Transverse colon (tissue), 3 donors: ENCODE measurements at regions not wholly inside any gene's neighbourhood (a gene's known extent, or its start where the extent isn't known, plus 50 kb on each side); places are given as distances from the start of the nearest gene placed in this dataset.
"Not testable (repeated sequence)": the region's sequence is repeated elsewhere in the genome, so short reads cannot be mapped to it uniquely, and the experiment has no call there.

Experiments used
- EP300 ChIP-seq: sonication (generic); formaldehyde crosslinking; IDR thresholded peaks from one replicate; pipeline ENCODE4 v1.6.1; 2017; ENCODE audit warnings: antibody characterized with exemption, low read depth
- TF ChIP-seq, protein P1 (sequence below), 5 experiments: fragments of 200-600 bp in 3 of 5; fragments of 450-650 bp in 2 of 5; sonication (generic) in 3 of 5; IDR thresholded peaks; 1 replicate in 2 of 5; 2 replicates in 3 of 5; pipeline ENCODE4 v1.5.1; 2016 to 2017; ENCODE audit warnings: antibody characterized with exemption in 5 of 5, inconsistent platforms in 3 of 5, mild to moderate bottlenecking in 2 of 5, moderate library complexity in 1 of 5

DNA sequence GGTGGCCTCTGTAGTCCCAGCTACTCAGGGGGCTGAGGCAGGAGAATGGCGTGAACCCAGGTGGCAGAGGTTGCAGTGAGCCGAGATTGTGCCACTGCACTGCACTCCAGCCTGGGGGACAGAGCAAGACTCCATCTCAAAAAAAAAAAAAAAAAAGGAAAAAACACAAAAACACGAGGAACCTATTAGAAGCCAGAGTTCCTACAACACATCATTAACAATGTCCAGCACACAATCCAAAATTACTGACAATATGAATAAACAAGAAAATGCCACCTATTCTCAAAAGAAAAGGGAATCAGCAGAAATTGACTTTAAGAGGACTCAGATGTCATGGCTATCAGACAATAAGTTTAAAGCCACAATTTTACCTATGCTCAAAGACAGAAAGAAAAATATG lies 57.3 kb upstream of the HS3ST3A1 start:
- TF ChIP-seq, protein P1, sequence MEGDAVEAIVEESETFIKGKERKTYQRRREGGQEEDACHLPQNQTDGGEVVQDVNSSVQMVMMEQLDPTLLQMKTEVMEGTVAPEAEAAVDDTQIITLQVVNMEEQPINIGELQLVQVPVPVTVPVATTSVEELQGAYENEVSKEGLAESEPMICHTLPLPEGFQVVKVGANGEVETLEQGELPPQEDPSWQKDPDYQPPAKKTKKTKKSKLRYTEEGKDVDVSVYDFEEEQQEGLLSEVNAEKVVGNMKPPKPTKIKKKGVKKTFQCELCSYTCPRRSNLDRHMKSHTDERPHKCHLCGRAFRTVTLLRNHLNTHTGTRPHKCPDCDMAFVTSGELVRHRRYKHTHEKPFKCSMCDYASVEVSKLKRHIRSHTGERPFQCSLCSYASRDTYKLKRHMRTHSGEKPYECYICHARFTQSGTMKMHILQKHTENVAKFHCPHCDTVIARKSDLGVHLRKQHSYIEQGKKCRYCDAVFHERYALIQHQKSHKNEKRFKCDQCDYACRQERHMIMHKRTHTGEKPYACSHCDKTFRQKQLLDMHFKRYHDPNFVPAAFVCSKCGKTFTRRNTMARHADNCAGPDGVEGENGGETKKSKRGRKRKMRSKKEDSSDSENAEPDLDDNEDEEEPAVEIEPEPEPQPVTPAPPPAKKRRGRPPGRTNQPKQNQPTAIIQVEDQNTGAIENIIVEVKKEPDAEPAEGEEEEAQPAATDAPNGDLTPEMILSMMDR (IDR thresholded peaks at IDR 0.05): not testable (repeated sequence)
- not testable (repeated sequence) for TF ChIP-seq EP300
